HG03159 (cell line): ENCODE measurements at regions not wholly inside any gene's neighbourhood (a gene's known extent, or its start where the extent isn't known, plus 50 kb on each side); places are given as distances from the start of the nearest gene placed in this dataset.
"Not testable (repeated sequence)": the region's sequence is repeated elsewhere in the genome, so short reads cannot be mapped to it uniquely, and the experiment has no call there.

Experiments used
- ATAC-seq: cut with Tn5 transposase; IDR thresholded peaks from one replicate; pipeline ENCODE4 v1.9.1; 2021; ENCODE audit warnings: mild to moderate bottlenecking, moderate library complexity; ENCODE audit not compliant: unreplicated experiment

DNA sequence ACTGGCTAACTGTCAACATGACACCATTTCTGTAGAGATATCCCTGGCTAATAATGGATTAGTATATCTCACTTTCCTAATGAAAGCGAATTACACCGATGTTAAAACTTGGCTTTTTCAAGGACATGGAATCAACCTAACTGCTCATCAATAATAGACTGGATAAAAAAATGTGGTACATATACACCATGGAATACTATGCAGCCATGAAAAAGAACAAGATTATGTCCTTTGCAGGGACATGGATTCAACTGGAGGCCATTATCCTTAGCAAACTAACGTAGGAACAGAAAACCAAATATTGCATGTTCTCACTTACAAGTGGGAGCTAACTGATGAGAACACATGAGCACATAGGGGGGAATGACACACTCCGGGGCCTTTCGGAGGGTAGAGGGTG is 62.6 kb downstream of the ZIC1 start:
- no peak for ATAC-seq

DNA sequence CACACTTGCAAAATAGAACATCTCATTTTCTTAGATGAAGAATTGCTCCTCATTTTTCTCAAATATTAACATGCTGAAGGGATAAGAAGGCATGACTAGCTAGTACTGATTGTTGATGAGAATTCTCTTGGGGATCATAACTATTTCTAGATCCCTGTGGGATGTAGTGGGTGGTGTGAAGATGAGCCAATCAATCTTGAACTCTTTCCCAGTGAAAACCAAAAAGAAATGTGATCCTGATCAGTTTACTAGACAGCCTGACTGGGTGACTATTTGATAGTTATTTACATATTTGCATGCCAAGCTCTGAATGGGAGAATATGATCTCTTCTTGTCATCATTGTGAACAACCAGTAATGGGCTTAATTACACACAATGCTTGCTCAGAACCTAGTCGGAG is 63.7 kb downstream of the ZIC1 start:
- ATAC-seq = no peak

DNA sequence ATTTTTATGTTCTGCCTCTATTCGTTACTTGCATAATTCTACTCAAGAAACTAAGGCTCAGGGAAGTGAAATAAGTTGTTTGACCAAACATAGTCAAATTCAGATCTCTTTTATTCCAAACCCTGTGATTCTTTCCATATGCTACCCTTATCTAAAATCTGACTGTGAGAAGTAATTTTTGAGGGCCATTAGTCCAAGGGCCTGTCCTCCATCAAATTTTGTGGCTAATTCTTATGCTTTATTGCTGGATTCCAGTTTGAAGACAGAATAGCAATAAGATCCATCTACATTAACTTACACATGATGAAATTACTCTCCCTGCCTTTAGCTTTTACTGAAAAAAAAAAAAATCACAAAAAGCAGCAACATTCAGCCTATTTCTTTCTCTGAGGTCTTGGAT is 74.0 kb downstream of the ZIC1 start:
- no peak for ATAC-seq

DNA sequence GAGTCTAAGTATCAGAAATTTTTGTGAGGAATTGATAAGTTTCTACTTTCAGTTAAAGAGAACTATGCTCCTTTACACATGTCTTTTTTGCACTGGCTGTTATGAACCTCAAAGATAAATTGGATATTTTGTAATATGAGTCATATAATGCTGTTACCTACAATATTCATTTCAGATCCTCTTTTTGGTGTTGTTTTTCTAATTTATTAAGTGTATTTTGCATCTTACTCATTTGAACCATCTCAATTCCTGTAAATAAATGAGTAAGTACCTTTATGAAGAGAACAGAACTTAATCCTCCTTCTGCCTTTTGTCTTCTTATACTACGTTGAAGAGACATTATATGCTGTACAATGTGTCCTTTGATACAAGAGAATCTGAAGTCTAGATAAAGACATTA is 74.4 kb downstream of the ZIC1 start:
- ATAC-seq = peak; percentile 48

DNA sequence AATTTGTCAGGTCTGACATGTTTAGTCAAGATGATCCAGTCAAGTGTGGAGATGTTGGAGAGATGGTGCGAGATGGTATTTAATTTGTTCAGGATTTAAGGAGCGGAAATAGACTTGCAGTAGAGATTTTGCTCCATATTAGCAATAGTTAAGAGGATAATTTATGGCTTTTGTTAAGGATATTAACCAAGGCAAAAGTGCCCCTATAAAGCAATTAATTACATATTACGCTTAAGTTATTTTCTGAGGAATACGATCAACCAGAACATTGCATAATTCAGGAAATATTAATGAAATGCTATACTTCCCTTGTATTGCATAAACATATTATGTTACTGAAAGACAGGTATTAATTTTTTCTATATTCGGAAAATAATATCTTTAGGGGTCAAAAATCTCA is 83.9 kb downstream of the ZIC1 start:
- ATAC-seq = no peak

DNA sequence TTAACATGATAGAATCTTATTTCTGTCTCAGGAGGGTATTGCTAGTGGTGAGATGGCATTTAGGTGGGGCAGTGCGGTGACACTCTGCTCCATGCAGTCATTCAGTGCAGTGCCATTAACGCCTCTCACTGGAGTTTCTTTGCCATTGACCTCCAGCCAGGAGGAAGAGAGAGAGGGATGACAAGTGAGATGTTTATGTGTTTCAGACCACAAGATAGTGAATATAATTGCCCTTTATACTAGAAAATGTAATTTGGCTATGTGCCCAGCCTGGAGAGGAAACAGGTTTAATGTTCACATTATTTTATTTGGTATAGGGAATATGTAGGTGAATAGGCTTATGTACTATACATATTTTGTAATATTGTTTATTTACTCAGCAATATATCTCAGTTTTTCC is 84.5 kb downstream of the ZIC1 start:
- ATAC-seq = no peak

DNA sequence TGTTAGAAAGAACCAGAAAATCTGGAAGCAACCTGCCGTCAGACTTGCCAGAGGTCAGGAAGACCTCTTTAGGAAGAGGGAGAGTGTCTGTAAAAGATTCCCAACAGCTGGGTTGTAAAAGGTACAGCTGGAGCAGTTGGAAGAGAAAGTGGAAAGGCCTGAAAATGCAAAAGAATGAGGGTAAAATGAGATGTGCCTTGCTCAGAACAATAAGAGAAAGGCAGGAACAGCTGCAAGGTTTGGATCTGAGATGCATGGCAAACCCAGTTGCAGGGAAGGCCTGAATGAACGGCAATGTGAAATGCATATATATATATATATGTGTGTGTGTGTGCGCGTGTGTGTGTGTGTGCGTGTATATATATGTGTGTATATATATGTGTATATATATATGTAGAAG is 88.1 kb downstream of the ZIC1 start:
- no peak for ATAC-seq

DNA sequence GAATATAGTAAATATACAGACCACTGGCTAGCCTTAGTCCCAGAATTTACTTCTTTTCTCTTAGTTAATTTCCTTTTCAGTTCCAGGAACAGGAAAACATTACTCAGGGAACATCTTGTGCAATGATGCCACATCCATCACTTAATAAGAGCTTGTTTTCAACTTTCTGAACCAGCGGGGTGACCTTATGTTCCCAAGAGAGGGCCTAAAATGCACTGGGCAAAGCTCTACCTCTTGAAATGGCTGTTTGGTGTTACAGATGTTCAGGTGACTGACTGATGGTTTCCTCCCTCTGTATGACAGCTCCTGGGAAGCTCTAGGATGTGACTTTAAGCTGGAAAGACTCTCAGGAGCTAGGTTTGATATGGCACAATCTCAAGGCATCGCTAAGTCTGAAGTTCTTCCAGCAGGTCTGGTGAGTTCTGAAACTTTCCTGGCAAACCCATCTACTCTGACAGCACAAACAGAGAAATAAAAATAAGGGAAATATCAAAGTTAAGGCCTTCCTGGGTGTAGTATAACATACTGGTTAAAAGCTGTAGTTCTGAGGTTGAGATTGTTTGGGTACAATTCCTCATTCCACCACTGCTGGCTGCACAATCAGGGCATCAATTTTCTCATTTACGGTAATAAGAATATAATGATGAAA is 98.6 kb downstream of the ZIC1 start:
- no peak for ATAC-seq

DNA sequence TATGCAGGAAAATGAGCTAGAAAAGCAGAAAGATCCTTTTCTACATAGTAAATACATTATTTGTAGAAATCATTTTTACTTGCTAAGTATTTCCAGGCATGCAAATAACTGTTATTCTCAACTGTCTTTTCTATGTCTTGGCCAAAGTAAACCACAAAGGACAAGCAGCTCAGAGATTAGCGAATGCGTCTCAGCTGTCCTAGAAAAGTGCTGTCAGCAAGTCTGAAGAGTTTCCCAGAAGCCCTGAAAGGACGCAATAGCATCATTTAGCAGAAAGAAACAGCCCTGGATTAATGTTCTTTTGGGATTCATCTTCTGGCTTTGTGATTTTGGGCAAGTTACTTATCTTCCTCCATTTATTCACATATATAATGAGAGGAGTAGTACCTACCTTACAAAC is 100.3 kb downstream of the ZIC1 start:
- ATAC-seq = no peak

DNA sequence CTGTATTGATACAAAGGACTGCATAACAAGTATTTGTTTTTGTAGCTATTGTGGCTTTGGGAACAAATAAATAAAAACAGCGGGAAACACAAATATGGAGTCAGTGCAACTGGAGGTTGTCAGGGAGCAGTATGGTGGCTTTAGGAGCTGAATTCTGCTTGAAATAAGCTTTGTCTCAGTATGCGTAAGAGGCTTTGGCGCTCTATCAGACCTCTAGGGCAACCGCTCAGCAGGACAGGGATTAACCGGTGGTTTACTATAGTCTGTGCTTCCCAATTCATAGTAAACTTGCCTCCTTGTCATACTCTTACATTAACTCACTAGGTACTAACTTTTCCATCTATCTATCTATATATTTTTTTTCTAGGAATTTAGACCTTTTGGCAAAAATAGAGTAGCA is 104.6 kb downstream of the ZIC1 start:
- ATAC-seq = no peak

DNA sequence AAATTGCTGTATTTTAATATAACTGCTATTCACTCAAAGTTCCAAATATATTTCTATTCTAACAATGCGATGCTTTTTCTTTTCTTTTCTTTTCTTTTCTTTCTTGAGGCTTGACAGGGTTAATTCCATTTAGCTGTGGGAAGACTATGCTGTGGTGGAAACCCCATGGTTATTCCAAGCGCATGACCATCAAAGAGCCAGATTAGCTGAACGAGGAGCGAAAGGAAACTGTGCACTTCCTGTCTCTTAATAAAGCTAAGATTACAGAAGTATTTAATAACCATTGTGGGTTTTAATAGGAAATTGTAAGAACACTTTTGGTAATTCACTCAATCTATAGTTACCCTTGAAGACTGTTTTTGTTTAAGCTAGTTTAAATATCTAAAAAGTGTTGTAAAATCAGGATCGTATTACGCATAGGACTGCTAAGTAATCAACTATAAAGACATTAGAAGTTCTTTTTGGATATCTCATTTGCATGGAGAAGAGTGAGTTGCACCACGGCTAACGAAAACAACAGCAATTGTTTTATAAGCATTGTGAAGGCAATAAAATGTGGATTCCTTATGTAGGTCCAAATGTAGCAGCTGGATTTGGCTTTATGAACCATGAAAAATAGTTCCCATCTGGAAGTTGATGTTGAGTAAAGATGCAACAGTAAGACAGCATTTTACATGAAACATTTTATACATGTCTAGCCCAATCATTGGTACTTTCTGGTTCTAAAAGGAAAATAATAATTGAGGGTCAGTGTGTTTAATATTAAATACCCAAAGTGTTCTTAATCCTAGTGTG is 105.4 kb downstream of the ZIC1 start:
- ATAC-seq = no peak

DNA sequence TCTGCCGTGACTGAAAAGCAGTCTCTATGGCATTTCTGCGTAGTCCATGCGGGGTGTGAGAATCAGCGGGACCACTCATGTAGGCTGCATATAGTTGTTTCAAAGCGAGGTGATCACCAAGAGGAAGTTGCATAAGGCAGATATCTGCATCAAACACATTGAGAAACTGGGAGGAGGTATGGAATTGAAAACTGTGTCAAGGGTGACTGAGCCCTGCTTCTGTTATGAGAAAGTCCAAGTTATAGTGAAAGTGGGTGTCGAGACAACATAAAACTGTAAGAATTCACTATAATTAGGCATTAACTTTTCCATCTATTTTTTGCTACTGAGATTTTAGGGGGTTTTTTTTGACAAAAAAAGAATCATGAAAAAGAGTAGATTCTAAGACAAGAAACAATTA is 109.3 kb downstream of the ZIC1 start:
- ATAC-seq = no peak

DNA sequence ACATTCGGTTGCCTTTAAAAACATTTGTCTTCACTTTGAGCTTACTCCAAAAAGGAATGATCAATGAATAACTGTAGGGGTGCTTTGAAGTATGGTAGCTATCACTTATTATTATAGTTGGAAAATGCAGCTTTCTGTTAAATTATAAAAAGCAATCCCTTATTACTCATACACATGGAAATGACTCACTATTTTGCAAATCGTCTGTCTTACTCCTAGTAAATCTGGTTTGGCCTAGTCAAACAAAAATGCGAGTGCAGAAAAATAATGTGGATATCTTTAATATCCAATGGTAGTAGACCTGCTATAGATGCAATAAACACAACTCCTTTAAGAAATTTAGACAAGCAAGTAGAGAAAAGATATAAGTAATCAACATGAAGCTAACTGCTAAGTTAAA is 112.5 kb downstream of the ZIC1 start:
- ATAC-seq = no peak

DNA sequence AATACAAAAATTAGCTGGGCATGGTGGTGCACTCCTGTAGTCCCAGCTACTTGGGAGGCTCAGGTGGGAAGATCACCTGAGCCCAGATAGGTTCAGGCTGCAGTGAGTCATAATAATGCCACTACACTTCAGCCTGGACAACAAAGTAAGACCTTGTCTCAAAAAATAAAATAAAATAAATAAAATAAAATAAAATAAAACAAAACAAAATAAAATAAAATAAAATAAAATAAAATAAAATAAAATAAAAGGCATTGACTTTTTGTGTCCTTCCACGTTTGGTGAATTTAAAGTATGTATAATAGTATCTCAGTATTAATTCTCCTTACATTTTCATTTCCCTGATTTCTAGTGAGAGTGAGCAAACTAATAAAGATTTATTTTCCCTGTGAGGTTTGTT is 113.6 kb downstream of the ZIC1 start:
- not testable (repeated sequence) for ATAC-seq

DNA sequence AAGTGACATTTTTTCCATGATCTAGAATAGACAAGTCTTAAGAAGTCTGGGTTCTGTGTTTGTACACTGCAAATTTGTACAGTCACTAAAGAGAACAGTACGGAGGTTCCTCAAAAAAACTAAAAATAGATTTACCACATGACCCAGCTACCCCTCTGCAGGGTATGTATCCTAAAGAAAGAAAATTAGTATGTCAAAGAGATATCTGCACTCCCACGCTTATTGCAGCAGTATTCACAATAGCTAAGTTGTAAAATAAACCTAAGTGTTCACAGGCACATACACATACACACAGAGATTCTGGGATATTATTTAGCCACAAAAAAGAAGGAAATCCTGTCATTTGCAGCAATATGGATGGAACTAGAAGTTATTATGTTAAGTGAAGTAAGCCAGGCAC is 120.4 kb downstream of the ZIC1 start:
- no peak for ATAC-seq

DNA sequence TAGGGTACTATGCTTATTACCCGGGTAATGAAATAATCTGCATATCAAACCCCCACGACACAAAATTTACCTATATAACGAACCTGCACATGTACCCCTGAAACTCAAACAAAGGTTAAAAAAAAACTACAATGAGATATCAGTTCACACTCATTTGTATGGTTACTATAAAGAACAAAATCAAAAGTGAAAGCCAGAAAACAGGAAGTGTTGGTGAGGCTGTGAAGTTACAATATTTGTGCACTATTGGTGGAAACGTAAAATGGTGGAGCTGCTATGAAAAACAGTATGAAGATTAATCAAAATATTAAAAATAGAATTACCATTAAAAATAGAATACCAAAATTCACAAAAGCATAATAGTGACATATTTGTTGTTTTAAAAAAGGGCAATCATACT is 128.9 kb downstream of the ZIC1 start:
- peak; percentile 86 for ATAC-seq

DNA sequence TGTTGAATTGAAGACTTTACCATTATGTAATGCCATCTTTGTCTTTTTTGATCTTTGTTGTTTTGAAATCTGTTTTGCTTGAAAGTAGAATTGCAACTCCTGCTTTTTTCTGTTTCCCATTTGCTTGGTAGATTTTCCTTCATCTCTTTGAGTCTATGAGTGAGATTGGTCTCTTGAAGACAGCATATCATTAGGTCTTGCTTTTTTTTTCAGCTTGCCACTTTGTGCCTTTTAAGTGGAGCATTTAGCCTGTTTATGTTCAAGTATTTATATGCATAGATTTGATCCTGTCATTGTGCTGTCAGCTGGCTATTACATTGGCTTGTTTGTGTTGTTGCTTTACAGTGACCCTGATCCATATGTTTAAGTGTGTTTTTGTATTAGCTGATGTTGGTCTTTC is 131.8 kb downstream of the ZIC1 start:
- no peak for ATAC-seq

DNA sequence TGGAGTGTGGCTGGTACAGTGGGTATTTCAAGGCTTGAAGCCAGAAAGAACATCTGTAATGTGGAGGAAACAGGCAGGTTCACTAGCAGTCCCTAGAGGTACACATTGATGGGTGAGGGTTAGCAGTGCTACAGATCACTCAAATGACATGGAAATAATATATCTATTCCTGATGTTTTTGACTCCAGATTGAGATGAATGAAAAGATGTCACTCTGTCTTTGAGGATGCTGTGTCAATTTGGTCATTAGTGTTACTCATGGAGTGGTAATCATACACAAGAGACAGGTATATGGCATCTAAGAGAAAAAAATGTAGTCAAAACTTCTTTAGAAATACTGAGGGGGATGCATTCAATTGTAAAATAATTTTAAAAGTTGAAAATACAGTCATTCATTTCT is 135.1 kb downstream of the ZIC1 start:
- no peak for ATAC-seq

DNA sequence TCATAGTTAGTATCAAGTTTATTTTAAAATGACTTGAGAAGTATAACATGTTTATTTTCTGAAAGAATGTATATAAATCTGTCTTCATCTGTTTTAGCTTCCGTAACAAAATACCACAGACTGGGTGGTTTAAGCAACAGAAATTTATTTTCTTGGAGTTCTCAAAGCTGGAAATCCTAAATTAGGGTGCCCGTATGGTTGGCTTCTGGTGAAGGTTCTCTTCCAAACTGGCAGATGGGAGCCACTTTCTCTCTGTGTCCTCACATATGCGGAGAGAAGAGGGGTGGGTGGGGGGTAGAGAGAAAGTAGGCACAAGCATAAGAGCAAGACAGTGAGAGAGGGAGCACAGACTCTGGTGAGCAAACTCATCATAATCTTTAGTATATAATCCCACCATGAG is 142.3 kb downstream of the ZIC1 start:
- no peak for ATAC-seq

DNA sequence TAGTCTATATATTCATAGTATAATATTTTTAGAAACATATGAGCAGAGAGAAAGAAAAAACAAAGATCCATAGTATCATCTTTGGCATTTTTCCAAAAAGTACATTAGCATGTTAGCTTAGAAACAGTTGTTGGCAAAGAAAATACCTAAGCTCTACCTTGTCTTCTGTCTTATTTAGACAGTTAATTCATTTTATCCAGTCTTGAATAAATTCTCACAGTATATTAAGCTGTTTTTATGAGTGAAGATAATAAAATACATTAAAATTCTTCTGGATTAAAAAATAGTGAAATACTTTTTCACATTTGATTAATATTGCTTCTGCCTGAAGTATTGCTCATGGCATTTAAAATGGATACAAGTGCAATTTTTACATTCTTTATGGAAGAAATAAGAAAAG is 145.2 kb downstream of the ZIC1 start:
- ATAC-seq = no peak

DNA sequence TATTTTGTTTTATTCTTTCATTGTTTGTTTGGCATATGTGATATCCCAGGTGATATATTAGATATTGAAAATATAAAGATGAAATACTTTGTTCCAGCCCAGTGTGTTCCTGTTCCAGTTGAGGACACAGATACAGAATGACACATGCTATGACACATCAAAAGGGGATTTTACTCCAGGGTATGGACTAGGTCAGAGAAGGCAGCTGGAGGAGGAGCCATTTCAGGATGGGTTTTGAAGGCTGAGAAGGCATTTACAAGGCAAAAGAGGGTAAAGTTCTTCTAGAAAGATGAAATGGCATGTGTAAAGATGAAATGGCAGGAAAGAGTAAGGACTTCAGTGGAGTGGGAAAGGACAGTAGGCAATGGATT is 163.8 kb downstream of the ZIC1 start:
- ATAC-seq = no peak

DNA sequence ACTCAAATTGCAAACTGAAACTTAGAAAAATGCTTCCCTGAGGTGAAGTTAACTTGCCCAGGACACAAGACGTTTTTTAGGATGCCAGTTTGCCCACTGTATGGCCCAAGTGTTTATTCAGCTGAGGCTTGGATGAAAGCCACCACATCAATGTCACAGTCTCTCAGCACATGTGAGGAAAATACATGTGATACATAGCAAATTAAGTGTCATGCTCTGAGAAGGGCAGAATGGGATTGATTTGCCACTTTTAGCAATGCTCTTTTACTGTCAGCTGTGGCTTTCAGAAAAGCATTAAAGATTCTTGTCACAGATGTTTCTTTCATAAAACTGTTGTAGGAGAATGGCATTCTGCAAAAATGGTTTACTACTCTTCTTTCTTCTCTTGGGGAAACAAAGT is 165.5 kb downstream of the ZIC1 start:
- no peak for ATAC-seq

DNA sequence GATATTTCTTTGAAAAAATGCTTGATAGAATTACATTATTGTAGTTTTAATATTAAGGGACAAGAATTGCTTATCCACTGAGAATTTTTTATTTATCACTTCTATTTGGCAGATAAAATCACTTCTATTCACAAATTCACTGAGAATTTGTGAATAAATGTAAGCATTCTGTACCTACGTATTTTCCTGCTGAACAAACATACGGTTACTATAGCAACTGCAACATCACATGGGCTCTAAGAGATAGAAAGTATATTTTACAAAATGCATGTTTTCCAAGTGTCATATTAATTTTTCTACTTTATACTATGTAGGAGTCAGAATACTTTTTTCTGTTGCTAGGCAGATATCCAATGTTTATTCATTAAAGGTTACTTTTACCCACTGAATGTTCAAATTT is 166.2 kb downstream of the ZIC1 start:
- no peak for ATAC-seq
